OCI-LY1 (cell line): ENCODE measurements at regions not wholly inside any gene's neighbourhood (a gene's known extent, or its start where the extent isn't known, plus 50 kb on each side); places are given as distances from the start of the nearest gene placed in this dataset.

Source experiments
- EZH2 ChIP-seq: fragments of 200-600 bp; sonication (generic), shearing (Covaris generic); IDR thresholded peaks from 2 replicates; pipeline ENCODE4 v1.8.0; 2017; ENCODE audit warnings: borderline replicate concordance, mixed run types, mild to moderate bottlenecking, antibody characterized with exemption, low read length, moderate library complexity, mixed read lengths
- TF ChIP-seq, protein P1 (sequence below): fragments of 200-600 bp; sonication (generic), shearing (Covaris generic); IDR thresholded peaks from 2 replicates; pipeline ENCODE4 v1.5.1; 2017; ENCODE audit warnings: mild to moderate bottlenecking, antibody characterized with exemption, low read length, moderate library complexity, mixed read lengths

DNA sequence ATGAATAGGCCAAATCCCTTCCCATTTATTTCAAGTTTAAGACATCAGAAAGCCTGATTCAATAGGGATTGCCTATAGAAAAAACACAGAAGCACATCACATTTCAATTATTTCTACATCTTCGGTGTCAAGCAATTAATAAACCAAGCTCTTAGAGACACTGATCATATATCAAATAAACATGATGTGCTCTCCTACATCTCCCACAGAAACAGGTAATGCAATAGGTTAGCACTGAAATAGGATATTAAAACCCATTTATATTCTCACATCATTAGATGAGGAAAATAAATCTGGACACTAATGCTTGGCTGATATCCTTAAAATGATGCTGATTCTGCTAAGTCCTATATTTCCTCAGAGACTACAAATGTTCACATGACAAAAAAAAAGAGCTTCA, 364.7 kb downstream of the MBD2 start:
- TF ChIP-seq EZH2 = no peak
- TF ChIP-seq, protein P1, sequence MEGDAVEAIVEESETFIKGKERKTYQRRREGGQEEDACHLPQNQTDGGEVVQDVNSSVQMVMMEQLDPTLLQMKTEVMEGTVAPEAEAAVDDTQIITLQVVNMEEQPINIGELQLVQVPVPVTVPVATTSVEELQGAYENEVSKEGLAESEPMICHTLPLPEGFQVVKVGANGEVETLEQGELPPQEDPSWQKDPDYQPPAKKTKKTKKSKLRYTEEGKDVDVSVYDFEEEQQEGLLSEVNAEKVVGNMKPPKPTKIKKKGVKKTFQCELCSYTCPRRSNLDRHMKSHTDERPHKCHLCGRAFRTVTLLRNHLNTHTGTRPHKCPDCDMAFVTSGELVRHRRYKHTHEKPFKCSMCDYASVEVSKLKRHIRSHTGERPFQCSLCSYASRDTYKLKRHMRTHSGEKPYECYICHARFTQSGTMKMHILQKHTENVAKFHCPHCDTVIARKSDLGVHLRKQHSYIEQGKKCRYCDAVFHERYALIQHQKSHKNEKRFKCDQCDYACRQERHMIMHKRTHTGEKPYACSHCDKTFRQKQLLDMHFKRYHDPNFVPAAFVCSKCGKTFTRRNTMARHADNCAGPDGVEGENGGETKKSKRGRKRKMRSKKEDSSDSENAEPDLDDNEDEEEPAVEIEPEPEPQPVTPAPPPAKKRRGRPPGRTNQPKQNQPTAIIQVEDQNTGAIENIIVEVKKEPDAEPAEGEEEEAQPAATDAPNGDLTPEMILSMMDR = no peak
